SK-N-SH (cell line): ENCODE measurements at regions not wholly inside any gene's neighbourhood (a gene's known extent, or its start where the extent isn't known, plus 50 kb on each side); places are given as distances from the start of the nearest gene placed in this dataset.

Source experiments
- CTCF ChIA-PET: fragments of 300-600, 350-600 bp; formaldehyde crosslinking; extraction: SDS; loops from one replicate; lab custom pipeline; 2021; lab: Yijun Ruan, JAX
- POLR2A ChIA-PET: fragments of 350-600 bp; sonication (Branson Sonifier 250); formaldehyde crosslinking; extraction: SDS; loops from one replicate; lab custom pipeline; 2020; ENCODE audit warnings: antibody characterized with exemption, inconsistent platforms; lab: Yijun Ruan, JAX
- DNase-seq: peaks from one replicate; pipeline ENCODE4 v3.0.0; 2012
- H2AFZ ChIP-seq: fragments of 200-600 bp; sonication (generic); 2 replicates; pipeline ENCODE4 v1.8.1; 2016; ENCODE audit warnings: antibody characterized with exemption, mild to moderate bottlenecking, low read depth
- H3F3A ChIP-seq: fragments of 200-600 bp; sonication (generic); replicated peaks from 2 replicates; pipeline ENCODE3; 2016; ENCODE audit warnings: antibody characterized with exemption, mild to moderate bottlenecking; ENCODE audit not compliant: insufficient read depth
- H3K27ac ChIP-seq, 2 experiments: fragments of 200-500 bp in 1 of 2; fragments of 200-600 bp in 1 of 2; sonication (Bioruptor generic) in 1 of 2; sonication (generic), shearing (Covaris generic) in 1 of 2; 2 replicates each; pipeline versions ENCODE4 v1.5.1 to v1.6.1; 2014 to 2016; ENCODE audit warnings: low read depth in 2 of 2, inconsistent platforms in 1 of 2, low read length in 1 of 2, mild to moderate bottlenecking in 1 of 2, mixed read lengths in 1 of 2
- H3K27me3 ChIP-seq: fragments of 200-600 bp; sonication (generic), shearing (Covaris generic); 2 replicates; pipeline ENCODE4 v1.6.1; 2016; ENCODE audit warnings: mixed run types; ENCODE audit not compliant: insufficient read depth
- H3K36me3 ChIP-seq, 2 experiments: fragments of 200-500 bp in 1 of 2; fragments of 200-600 bp in 1 of 2; sonication (Bioruptor generic) in 1 of 2; sonication (generic) in 1 of 2; replicated peaks in 1 of 2; 2 replicates each; pipeline versions ENCODE3 to v1.5.1; 2014 to 2016; ENCODE audit warnings: low read length in 1 of 2, mild to moderate bottlenecking in 1 of 2; ENCODE audit not compliant: insufficient read depth in 2 of 2, control insufficient read depth in 1 of 2
- H3K4me1 ChIP-seq, 2 experiments: fragments of 200-500 bp in 1 of 2; fragments of 200-600 bp in 1 of 2; sonication (Bioruptor generic) in 1 of 2; sonication (generic), shearing (Covaris generic) in 1 of 2; 2 replicates each; pipeline versions ENCODE4 v1.5.1 to v1.6.1; 2014 to 2016; ENCODE audit warnings: low read depth in 1 of 2, low read length in 1 of 2, mixed run types in 1 of 2; ENCODE audit not compliant: insufficient read depth in 2 of 2, control insufficient read depth in 1 of 2
- H3K4me2 ChIP-seq: fragments of 200-600 bp; sonication (generic), shearing (Covaris generic); 2 replicates; pipeline ENCODE4 v1.6.1; 2017; ENCODE audit warnings: mixed run types
- H3K4me3 ChIP-seq, 2 experiments: fragments of 200-500 bp in 1 of 2; fragments of 200-600 bp in 1 of 2; sonication (Bioruptor generic) in 1 of 2; sonication (generic), shearing (Covaris generic) in 1 of 2; 2 replicates each; pipeline versions ENCODE4 v1.5.1 to v1.8.1; 2014 to 2016; ENCODE audit warnings: low read depth in 2 of 2, inconsistent platforms in 1 of 2, low read length in 1 of 2, mild to moderate bottlenecking in 1 of 2, mixed read lengths in 1 of 2, moderate library complexity in 1 of 2
- H3K79me2 ChIP-seq: fragments of 200-600 bp; sonication (generic); 2 replicates; pipeline ENCODE4 v1.8.1; 2017; ENCODE audit warnings: mild to moderate bottlenecking; ENCODE audit not compliant: insufficient read depth
- H3K9ac ChIP-seq: fragments of 200-600 bp; sonication (generic); 2 replicates; pipeline ENCODE4 v1.6.1; 2017; ENCODE audit warnings: mixed run types
- H3K9me2 ChIP-seq: fragments of 200-600 bp; sonication (generic); 2 replicates; pipeline ENCODE4 v1.6.1; 2017; ENCODE audit warnings: mixed run types
- H3K9me3 ChIP-seq: fragments of 200-600 bp; sonication (generic); 2 replicates; pipeline ENCODE4 v1.6.1; 2017; ENCODE audit warnings: mixed run types, mild to moderate bottlenecking, moderate library complexity
- H4K20me1 ChIP-seq: fragments of 200-600 bp; sonication (generic); 2 replicates; pipeline ENCODE4 v1.6.1; 2017; ENCODE audit warnings: mild to moderate bottlenecking, mixed run types; ENCODE audit not compliant: insufficient read depth
- CTCF ChIP-seq: fragments of 200-600 bp; sonication (generic); IDR thresholded peaks from 2 replicates; pipeline ENCODE4 v1.6.1; 2017; ENCODE audit warnings: antibody characterized with exemption, mild to moderate bottlenecking, moderate library complexity
- ELF1 ChIP-seq: IDR thresholded peaks from 2 replicates; pipeline ENCODE4 v1.4.0; 2012
- EZH2phosphoT487 ChIP-seq: fragments of 200-600 bp; sonication (generic); IDR thresholded peaks from 2 replicates; pipeline ENCODE4 v1.6.1; 2017; ENCODE audit warnings: low read depth, mixed run types, mild to moderate bottlenecking, antibody characterized with exemption, moderate library complexity, borderline replicate concordance
- FOSL2 ChIP-seq: IDR thresholded peaks from 2 replicates; pipeline ENCODE4 v1.4.0; 2012; ENCODE audit warnings: low read depth, mild to moderate bottlenecking, moderate library complexity, borderline replicate concordance
- FOXJ3 ChIP-seq: sonication (generic); formaldehyde crosslinking; IDR thresholded peaks from 2 replicates; pipeline ENCODE4 v1.5.1; 2020; ENCODE audit warnings: mild to moderate bottlenecking, missing genetic modification reagents
- FOXM1 ChIP-seq: IDR thresholded peaks from 2 replicates; pipeline ENCODE4 v1.4.0; 2012; ENCODE audit warnings: low read depth, mild to moderate bottlenecking
- GABPA ChIP-seq: IDR thresholded peaks from 2 replicates; pipeline ENCODE4 v1.4.0; 2012; ENCODE audit warnings: low read depth, mild to moderate bottlenecking
- JUND ChIP-seq: IDR thresholded peaks from 2 replicates; pipeline ENCODE4 v1.4.0; 2012
- NFIC ChIP-seq: IDR thresholded peaks from 2 replicates; pipeline ENCODE4 v1.4.0; 2012; ENCODE audit warnings: borderline replicate concordance
- NRF1 ChIP-seq: IDR thresholded peaks from 2 replicates; pipeline ENCODE4 v1.6.1; 2012; ENCODE audit warnings: low read depth, mild to moderate bottlenecking, low read length
- POLR2AphosphoS5 ChIP-seq: IDR thresholded peaks from 2 replicates; pipeline ENCODE4 v1.6.1; 2012; ENCODE audit warnings: low read depth, low read length
- RAD21 ChIP-seq: IDR thresholded peaks from 2 replicates; pipeline ENCODE4 v1.6.1; 2012; ENCODE audit warnings: mild to moderate bottlenecking, low read length
- RCOR1 ChIP-seq: fragments of 150-350 bp; IDR thresholded peaks from 2 replicates; pipeline ENCODE4 v1.6.1; 2017; ENCODE audit warnings: antibody characterized with exemption, low read length
- RFX5 ChIP-seq: IDR thresholded peaks from 2 replicates; pipeline ENCODE4 v1.6.1; 2012; ENCODE audit warnings: mild to moderate bottlenecking, improper control_type of control experiment, low read length
- SIN3A ChIP-seq: IDR thresholded peaks from 2 replicates; pipeline ENCODE4 v1.6.1; 2012; ENCODE audit warnings: low read depth, mild to moderate bottlenecking, low read length, moderate library complexity, borderline replicate concordance
- ZBTB33 ChIP-seq: IDR thresholded peaks from 2 replicates; pipeline ENCODE4 v1.4.0; 2012; ENCODE audit warnings: low read depth, borderline replicate concordance
- WGBS: methylation state at CpG from one replicate; pipeline ENCODE4 v1.1.6; 2017; ENCODE audit warnings: low lambda C conversion rate; 5-methylcytosine and 5-hydroxymethylcytosine counted together
- TF ChIP-seq, protein P1 (sequence below): fragments of 150-350 bp; IDR thresholded peaks from 2 replicates; pipeline ENCODE4 v1.6.1; 2017; ENCODE audit warnings: antibody characterized with exemption, low read length, low read depth, borderline replicate concordance
- TF ChIP-seq, protein P2 (sequence below): IDR thresholded peaks from 2 replicates; pipeline ENCODE4; 2012
- TF ChIP-seq, protein P3 (sequence below): IDR thresholded peaks from 2 replicates; pipeline ENCODE4 v1.4.0; 2012; ENCODE audit warnings: low read depth
- TF ChIP-seq, protein P4 (sequence below): IDR thresholded peaks from 2 replicates; pipeline ENCODE4 v1.4.0; 2012; ENCODE audit warnings: low read depth, borderline replicate concordance

GRCh38 chr13:66139250-66139649 lies 1090.9 kb downstream of the PCDH9 start:
- POLR2A ChIA-PET, result no interaction called here
- 64% methylated on average over 3 of the region's 3 CpGs for WGBS
- no peaks in the 10 kb centered on the region for H3K9me3 ChIP-seq

More at GRCh38 chr13:66139250-66139649, 1090.9 kb downstream of the PCDH9 start:
- Histone ChIP-seq H3K4me1 (no peaks in the 10 kb centered on the region), H3F3A (no peaks in the 10 kb centered on the region), H3K79me2 (no peaks in the 10 kb centered on the region), H4K20me1 (no peaks in the 10 kb centered on the region), H3K27me3 (no peaks in the 10 kb centered on the region), H3K9me2 (no peaks in the 10 kb centered on the region), H3K4me3 (no peak overlapping the region), H3K36me3 (no peaks in the 10 kb centered on the region), H2AFZ (no peak overlapping the region), H3K9ac (no peak overlapping the region), H3K27ac (no peak overlapping the region), H3K4me2 (no peak overlapping the region)
- TF ChIP-seq NFIC, result no peak
- TF ChIP-seq RFX5, result no peak
- TF ChIP-seq, protein P1, sequence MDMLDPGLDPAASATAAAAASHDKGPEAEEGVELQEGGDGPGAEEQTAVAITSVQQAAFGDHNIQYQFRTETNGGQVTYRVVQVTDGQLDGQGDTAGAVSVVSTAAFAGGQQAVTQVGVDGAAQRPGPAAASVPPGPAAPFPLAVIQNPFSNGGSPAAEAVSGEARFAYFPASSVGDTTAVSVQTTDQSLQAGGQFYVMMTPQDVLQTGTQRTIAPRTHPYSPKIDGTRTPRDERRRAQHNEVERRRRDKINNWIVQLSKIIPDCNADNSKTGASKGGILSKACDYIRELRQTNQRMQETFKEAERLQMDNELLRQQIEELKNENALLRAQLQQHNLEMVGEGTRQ, result no peak
- TF ChIP-seq, protein P2, sequence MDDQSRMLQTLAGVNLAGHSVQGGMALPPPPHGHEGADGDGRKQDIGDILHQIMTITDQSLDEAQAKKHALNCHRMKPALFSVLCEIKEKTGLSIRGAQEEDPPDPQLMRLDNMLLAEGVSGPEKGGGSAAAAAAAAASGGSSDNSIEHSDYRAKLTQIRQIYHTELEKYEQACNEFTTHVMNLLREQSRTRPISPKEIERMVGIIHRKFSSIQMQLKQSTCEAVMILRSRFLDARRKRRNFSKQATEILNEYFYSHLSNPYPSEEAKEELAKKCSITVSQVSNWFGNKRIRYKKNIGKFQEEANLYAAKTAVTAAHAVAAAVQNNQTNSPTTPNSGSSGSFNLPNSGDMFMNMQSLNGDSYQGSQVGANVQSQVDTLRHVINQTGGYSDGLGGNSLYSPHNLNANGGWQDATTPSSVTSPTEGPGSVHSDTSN, result no peak
- no peak for TF ChIP-seq JUND
- no peak for TF ChIP-seq ZBTB33
- no peak for TF ChIP-seq FOXJ3 (CRISPR knock-in tag)
- TF ChIP-seq CTCF, result no peak
- no peak for TF ChIP-seq FOSL2
- TF ChIP-seq SIN3A, result no peak
- TF ChIP-seq EZH2phosphoT487, result no peak
- TF ChIP-seq, protein P3, sequence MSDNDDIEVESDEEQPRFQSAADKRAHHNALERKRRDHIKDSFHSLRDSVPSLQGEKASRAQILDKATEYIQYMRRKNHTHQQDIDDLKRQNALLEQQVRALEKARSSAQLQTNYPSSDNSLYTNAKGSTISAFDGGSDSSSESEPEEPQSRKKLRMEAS, result no peak
- TF ChIP-seq, protein P4, sequence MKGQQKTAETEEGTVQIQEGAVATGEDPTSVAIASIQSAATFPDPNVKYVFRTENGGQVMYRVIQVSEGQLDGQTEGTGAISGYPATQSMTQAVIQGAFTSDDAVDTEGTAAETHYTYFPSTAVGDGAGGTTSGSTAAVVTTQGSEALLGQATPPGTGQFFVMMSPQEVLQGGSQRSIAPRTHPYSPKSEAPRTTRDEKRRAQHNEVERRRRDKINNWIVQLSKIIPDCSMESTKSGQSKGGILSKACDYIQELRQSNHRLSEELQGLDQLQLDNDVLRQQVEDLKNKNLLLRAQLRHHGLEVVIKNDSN, result no peak
- TF ChIP-seq NRF1, result no peak
- no peak for TF ChIP-seq ELF1
- TF ChIP-seq FOXM1, result no peak
- TF ChIP-seq GABPA, result no peak
- TF ChIP-seq RCOR1, result no peak
- TF ChIP-seq RAD21, result no peak
- no peak for TF ChIP-seq POLR2AphosphoS5
- no peak for DNase-seq
- CTCF ChIA-PET, result no interaction called here
